Left ventricle myocardium inferior (tissue), 1 donor: ENCODE measurements at regions not wholly inside any gene's neighbourhood (a gene's known extent, or its start where the extent isn't known, plus 50 kb on each side); places are given as distances from the start of the nearest gene placed in this dataset.

Experiments used
- DNase-seq: peaks from one replicate; pipeline ENCODE4 v3.0.0-alpha.2; 2020
- H3K27ac ChIP-seq: fragments of 200-600 bp; replicated peaks from 2 replicates; pipeline ENCODE4 v1.8.0; 2021
- H3K27me3 ChIP-seq: fragments of 200-600 bp; 2 replicates; pipeline ENCODE4 v1.8.0; 2021; ENCODE audit warnings: low read depth
- H3K36me3 ChIP-seq: fragments of 200-600 bp; 2 replicates; pipeline ENCODE4 v1.8.0; 2021
- H3K4me1 ChIP-seq: fragments of 200-600 bp; 2 replicates; pipeline ENCODE4 v1.8.0; 2021
- H3K4me3 ChIP-seq: fragments of 200-600 bp; 2 replicates; pipeline ENCODE4 v1.8.0; 2021; ENCODE audit warnings: mild to moderate bottlenecking, moderate library complexity
- H3K9me3 ChIP-seq: fragments of 200-600 bp; replicated peaks from 2 replicates; pipeline ENCODE4 v1.8.0; 2021
- intact Hi-C: fragments of 100-400 bp; cut with micrococcal nuclease; formaldehyde crosslinking; loops from one replicate; pipeline ENCODE4 v1.11.0; 2022
- TF ChIP-seq, protein P1 (sequence below): fragments of 200-600 bp; IDR thresholded peaks from 2 replicates; pipeline ENCODE4 v1.8.0; 2021; ENCODE audit warnings: antibody characterized with exemption, mild to moderate bottlenecking, borderline replicate concordance
- donor health status: DM: no; HTN: yes; CAD: no; lungs with severe emphysema.

DNA sequence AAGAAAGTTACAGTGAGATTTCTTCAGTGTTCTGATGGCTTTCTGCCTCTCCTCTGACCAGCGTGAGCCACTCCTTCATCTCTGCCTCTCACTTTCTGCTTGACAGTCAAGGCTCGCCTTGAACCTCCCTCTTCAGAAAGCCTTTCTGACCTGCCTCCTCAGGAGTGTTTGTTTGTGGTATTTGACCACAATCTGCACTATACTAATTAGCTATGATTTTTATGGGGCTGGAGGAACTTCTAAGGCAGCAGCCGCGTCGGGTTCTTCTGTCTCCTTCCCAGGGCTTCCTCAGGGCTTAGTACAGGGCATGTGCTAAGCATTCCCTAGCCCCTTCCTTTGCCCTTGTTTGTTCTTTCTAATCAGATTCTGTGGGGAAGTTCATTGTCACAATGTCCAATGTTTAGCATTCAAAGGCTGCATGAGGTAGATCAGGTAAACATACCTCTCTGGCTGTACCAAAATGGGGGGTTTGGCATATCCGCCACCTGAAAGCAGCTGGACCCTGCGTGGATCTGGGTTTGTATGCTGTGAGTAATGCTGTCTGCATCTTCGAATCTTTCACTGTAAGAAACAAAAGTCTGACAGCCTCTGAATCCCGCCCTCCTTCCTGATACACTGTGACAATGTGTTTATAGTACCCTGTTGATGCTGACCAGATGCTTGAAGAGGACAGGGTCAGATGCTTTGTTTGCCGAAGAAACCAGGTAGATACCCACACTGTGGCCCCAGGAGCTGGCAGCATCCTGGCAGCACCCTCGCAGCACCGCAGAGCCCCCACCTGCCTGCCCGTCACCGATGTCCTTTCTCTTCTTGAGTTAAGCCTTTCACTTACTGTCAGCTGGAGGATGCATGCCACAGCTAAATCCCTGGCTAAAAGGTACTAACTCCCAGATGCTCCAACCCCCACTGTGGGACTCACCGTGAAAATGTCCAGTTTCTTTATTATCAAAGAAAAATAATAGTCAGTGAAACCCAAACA, 260.8 kb upstream of the HDAC4 start:
- TF ChIP-seq, protein P1, sequence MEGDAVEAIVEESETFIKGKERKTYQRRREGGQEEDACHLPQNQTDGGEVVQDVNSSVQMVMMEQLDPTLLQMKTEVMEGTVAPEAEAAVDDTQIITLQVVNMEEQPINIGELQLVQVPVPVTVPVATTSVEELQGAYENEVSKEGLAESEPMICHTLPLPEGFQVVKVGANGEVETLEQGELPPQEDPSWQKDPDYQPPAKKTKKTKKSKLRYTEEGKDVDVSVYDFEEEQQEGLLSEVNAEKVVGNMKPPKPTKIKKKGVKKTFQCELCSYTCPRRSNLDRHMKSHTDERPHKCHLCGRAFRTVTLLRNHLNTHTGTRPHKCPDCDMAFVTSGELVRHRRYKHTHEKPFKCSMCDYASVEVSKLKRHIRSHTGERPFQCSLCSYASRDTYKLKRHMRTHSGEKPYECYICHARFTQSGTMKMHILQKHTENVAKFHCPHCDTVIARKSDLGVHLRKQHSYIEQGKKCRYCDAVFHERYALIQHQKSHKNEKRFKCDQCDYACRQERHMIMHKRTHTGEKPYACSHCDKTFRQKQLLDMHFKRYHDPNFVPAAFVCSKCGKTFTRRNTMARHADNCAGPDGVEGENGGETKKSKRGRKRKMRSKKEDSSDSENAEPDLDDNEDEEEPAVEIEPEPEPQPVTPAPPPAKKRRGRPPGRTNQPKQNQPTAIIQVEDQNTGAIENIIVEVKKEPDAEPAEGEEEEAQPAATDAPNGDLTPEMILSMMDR = no peak
- H3K9me3 ChIP-seq = no peaks in the 10 kb centered on the region
- no peak overlapping the region for H3K4me3 ChIP-seq
- peaks cover 84% of the 10 kb centered on the region for H3K27me3 ChIP-seq
- DNase-seq = no peak
- peaks cover 4% of the 10 kb centered on the region for H3K4me1 ChIP-seq
- no peak overlapping the region for H3K27ac ChIP-seq
- intact Hi-C loops = no loop called here
- H3K36me3 ChIP-seq = no peaks in the 10 kb centered on the region

- peaks cover 82% of the 10 kb centered on the region for H3K27me3 ChIP-seq
- peaks cover 4% of the 10 kb centered on the region for H3K4me1 ChIP-seq
- no peak overlapping the region for H3K27ac ChIP-seq
- DNase-seq = no peak
- H3K36me3 ChIP-seq = no peaks in the 10 kb centered on the region
- intact Hi-C loops = no loop called here
- H3K4me3 ChIP-seq = no peak overlapping the region
- TF ChIP-seq, protein P1 = no peak
- H3K9me3 ChIP-seq = no peaks in the 10 kb centered on the region
Measured at GRCh38 chr2:239660390-239661230, 259.8 kb upstream of the HDAC4 start.

DNA sequence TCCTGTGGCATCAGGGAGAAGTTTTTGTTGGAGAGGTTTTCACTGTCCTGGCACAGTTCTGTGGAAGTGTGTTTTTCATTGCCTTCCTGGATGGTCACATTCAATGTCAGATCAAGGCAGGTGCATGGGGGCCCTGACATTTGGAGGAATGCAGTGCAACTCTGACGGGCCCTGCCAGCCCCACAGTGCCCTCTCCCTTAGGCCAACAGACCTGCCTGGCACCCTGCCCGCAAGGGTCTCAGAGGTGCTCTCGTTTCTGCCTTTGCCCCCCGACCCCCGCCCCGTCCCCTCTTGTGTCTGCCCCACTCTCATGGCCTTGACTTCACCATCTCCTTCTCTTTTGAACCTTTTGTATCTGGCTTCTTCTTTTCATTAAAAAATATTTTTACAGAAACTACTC, 257.2 kb upstream of the HDAC4 start:
- intact Hi-C loops = no loop called here
- Histone ChIP-seq H3K9me3 (no peaks in the 10 kb centered on the region), H3K27me3 (peaks cover 66% of the 10 kb centered on the region), H3K36me3 (no peaks in the 10 kb centered on the region), H3K27ac (no peak overlapping the region), H3K4me3 (no peak overlapping the region), H3K4me1 (peaks cover 4% of the 10 kb centered on the region)
- TF ChIP-seq, protein P1 = no peak
- DNase-seq = no peak

- DNase-seq = no peak
- Histone ChIP-seq H3K27me3 (peaks cover 58% of the 10 kb centered on the region), H3K9me3 (no peaks in the 10 kb centered on the region), H3K4me1 (peaks cover under 1% of the 10 kb centered on the region), H3K4me3 (no peak overlapping the region), H3K27ac (no peak overlapping the region), H3K36me3 (no peaks in the 10 kb centered on the region)
- TF ChIP-seq, protein P1 = no peak
- intact Hi-C loops = no loop called here
Measured at GRCh38 chr2:239657236-239657635, 256.4 kb upstream of the HDAC4 start.

DNA sequence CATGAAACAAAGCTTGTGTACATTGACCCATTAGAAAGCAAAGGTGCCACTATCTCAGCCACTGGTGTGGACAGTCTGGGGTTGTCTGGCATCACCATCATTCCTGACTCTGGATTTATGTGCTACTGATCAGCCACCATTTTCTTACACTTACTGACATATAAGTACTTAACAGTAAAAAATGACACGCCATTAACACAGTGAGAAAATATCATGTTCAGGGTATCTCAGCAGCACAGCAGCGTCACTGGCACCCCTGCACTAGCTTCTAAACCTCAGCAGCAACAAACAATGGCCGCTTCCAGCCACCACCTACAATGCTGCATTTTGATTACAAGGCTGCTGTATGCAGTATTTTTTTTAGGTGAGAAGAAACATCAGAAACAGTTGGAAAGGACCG, 253.4 kb upstream of the HDAC4 start:
- no peaks in the 10 kb centered on the region for H3K4me1 ChIP-seq
- H3K27ac ChIP-seq = no peak overlapping the region
- no peaks in the 10 kb centered on the region for H3K9me3 ChIP-seq
- TF ChIP-seq, protein P1 = no peak
- H3K36me3 ChIP-seq = no peaks in the 10 kb centered on the region
- DNase-seq = no peak
- H3K27me3 ChIP-seq = peaks cover 43% of the 10 kb centered on the region
- H3K4me3 ChIP-seq = no peak overlapping the region
- intact Hi-C loops = no loop called here
